ENCODE measurements at regions not wholly inside any gene's neighbourhood (a gene's known extent, or its start where the extent isn't known, plus 50 kb on each side); places are given as distances from the start of the nearest gene placed in this dataset.

- no peaks in the 10 kb centered on the region for H3K9me3 ChIP-seq (ENCODE audit: control insufficient read depth, insufficient read depth, low read length)
- H3K4me3 ChIP-seq (ENCODE audit: low read depth, low read length) = no peak overlapping the region
- no peak for TF ChIP-seq CTCF (IDR thresholded peaks at IDR 0.05; ENCODE audit: low read depth, low read length)
- H3K27ac ChIP-seq (ENCODE audit: low read depth, low read length) = no peak overlapping the region
- peaks cover 6% of the 10 kb centered on the region for H3K27me3 ChIP-seq (ENCODE audit: control insufficient read depth, insufficient read depth, low read length)
- CTCF ChIA-PET = interaction anchor here (0.6 to 6.3 kb wide), 7 partner anchors 49 to 972 kb away, joined by 3 to 118 read pairs (median 5); no protein-coding TSS in a partner anchor
- POLR2A ChIA-PET = no interaction called here
- no peak for DNase-seq (ENCODE audit: low read depth, low spot score)
These were observed 121.1 kb upstream of the TEX51 start for GRCh38 chr2:126777620-126777978.

DNA sequence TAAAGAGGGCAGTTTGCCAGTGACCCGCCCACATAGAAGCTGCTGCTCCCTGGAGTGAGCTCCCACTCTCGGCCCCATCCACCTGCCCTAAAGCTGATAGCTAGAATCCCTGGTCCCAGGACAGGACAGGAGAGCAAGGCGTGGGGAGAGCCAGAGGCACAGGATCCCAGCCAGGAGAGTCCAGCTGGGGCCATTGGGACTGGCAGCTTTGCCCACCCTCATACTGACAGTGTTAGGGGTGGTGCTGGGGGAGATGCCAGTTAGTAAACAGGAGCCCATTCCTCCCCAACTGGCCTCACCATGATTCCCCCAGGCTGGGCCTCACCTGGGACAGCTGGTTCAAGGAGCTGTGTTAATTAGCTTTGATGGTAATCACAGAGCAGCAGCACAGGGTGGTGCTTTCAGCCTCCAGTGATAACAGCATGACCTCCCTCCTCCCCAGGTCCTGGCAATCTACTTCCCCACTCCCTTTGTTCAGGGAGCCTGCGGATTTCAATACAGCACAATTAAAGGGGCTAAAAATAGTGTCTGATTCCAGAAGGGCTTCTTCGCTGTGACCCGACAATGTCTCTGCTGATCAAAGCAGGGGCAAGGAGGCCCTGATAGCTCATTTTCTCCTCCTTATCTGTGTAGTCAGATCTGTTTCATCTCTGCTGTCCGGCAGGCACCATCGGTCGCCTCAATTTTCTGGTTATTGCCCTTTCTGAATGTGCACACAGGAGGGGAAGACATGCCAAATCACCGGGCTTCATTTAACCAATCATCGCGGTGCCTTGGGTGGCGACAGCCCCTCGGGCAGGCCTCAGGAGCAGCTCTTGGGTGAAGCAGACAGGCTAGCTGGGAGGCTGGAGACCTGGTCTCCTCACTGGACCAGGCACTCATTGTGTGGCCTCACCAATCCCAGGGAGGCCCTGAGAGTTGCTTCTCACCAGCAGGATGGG, 119.9 kb upstream of the TEX51 start:
- no peak overlapping the region for H3K27ac ChIP-seq (ENCODE audit: low read depth, low read length)
- POLR2A ChIA-PET = no interaction called here
- CTCF ChIA-PET = interaction anchor here (0.8 to 6.3 kb wide), 5 partner anchors 163 to 534 kb away, joined by 3 to 118 read pairs (median 3); no protein-coding TSS in a partner anchor
- peaks cover 6% of the 10 kb centered on the region for H3K27me3 ChIP-seq (ENCODE audit: control insufficient read depth, insufficient read depth, low read length)
- no peak for DNase-seq (ENCODE audit: low read depth, low spot score)
- H3K9me3 ChIP-seq (ENCODE audit: control insufficient read depth, insufficient read depth, low read length) = no peaks in the 10 kb centered on the region
- H3K4me3 ChIP-seq (ENCODE audit: low read depth, low read length) = no peak overlapping the region
- TF ChIP-seq CTCF (IDR thresholded peaks at IDR 0.05; ENCODE audit: low read depth, low read length) = no peak

DNA sequence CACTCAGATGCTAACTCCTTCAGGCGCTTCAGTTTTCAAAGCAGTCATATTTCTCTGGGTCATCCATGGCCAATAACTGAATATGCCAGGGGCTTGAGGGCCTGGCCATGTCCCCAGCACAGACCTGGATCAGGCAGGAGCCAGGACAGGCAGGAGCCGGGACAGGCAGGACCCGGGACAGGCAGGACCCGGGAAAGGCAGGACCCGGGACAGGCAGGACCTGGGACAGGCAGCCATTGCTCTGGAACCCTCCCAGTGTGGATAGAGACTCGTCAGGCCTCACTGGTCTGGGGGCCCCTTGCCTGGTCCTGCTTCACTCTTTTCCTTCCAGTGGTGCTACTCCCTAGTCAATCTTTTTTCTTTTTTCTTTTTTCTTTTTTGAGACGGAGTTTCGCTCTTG, 117.5 kb upstream of the TEX51 start:
- no peak for TF ChIP-seq CTCF (IDR thresholded peaks at IDR 0.05; ENCODE audit: low read depth, low read length)
- DNase-seq (ENCODE audit: low read depth, low spot score) = no peak
- H3K4me3 ChIP-seq (ENCODE audit: low read depth, low read length) = no peak overlapping the region
- H3K27ac ChIP-seq (ENCODE audit: low read depth, low read length) = no peak overlapping the region
- H3K27me3 ChIP-seq (ENCODE audit: control insufficient read depth, insufficient read depth, low read length) = peaks cover under 1% of the 10 kb centered on the region
- ChIA-PET CTCF (no interaction called here), POLR2A (no interaction called here)
- H3K9me3 ChIP-seq (ENCODE audit: control insufficient read depth, insufficient read depth, low read length) = no peaks in the 10 kb centered on the region

DNA sequence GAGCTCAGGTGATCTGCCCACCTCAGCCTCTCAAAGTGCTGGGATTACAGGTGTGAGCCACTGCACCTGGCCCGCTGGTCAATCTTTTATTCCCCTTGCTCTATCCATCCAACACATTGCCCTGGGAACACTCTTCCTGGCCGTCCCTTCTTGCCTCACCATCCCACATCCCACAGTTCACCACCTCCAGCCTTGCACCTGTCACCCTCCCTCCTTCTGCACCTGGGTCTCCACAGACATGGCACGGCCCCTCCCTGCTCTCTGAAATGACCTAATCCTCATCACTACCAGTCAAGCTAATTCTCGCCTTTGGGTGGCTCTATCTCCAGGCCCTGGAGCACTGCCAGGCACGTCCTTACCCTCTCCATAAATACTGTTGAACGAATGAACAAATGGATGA, 116.9 kb upstream of the TEX51 start:
- Histone ChIP-seq H3K27ac (ENCODE audit: low read depth, low read length) (no peak overlapping the region), H3K4me3 (ENCODE audit: low read depth, low read length) (no peak overlapping the region), H3K27me3 (ENCODE audit: control insufficient read depth, insufficient read depth, low read length) (no peaks in the 10 kb centered on the region), H3K9me3 (ENCODE audit: control insufficient read depth, insufficient read depth, low read length) (no peaks in the 10 kb centered on the region)
- no peak for TF ChIP-seq CTCF (IDR thresholded peaks at IDR 0.05; ENCODE audit: low read depth, low read length)
- no peak for DNase-seq (ENCODE audit: low read depth, low spot score)
- ChIA-PET POLR2A (no interaction called here), CTCF (no interaction called here)

DNA sequence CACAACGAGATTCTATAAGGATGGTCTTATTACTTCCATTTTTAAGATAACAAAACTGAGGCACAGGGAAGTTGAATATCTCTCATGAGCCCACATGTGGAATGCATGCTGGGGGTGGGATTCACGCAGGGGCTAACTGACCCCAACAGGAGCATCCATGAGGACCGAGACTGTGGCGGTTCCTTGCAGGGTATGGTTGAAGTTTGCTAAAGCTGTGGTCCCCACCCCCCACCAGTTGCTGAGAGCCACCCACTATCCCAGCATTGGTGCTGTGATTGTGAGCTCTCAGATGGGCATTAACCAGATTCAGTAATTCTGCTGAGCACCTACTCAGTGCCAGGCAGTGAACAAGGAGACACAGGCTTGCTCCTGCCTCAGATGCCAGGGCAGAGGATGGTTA, 116.0 kb upstream of the TEX51 start:
- CTCF ChIA-PET = no interaction called here

More for the DNA sequence above, 116.0 kb upstream of the TEX51 start:
- Histone ChIP-seq H3K27ac (ENCODE audit: low read depth, low read length) (no peak overlapping the region), H3K4me3 (ENCODE audit: low read depth, low read length) (no peak overlapping the region), H3K9me3 (ENCODE audit: control insufficient read depth, insufficient read depth, low read length) (no peaks in the 10 kb centered on the region), H3K27me3 (ENCODE audit: control insufficient read depth, insufficient read depth, low read length) (no peaks in the 10 kb centered on the region)
- no peak for TF ChIP-seq CTCF (IDR thresholded peaks at IDR 0.05; ENCODE audit: low read depth, low read length)
- DNase-seq (ENCODE audit: low read depth, low spot score) = no peak
- POLR2A ChIA-PET = no interaction called here
